ENCODE measurements at regions not wholly inside any gene's neighbourhood (a gene's known extent, or its start where the extent isn't known, plus 50 kb on each side); places are given as distances from the start of the nearest gene placed in this dataset.

GRCh38 chr3:150104564-150104963 lies 133.9 kb upstream of the PFN2 start:
- no peak for TF ChIP-seq POLR2A (IDR thresholded peaks at IDR 0.05)
- TF ChIP-seq CTCF (IDR thresholded peaks at IDR 0.05), result no peak
